GM21526 (cell line): ENCODE measurements at regions not wholly inside any gene's neighbourhood (a gene's known extent, or its start where the extent isn't known, plus 50 kb on each side); places are given as distances from the start of the nearest gene placed in this dataset.
A peak's percentile ranks its signal among the peaks of the same experiment; 100 is the strongest.

ENCODE experiments used
- ATAC-seq: cut with Tn5 transposase; IDR thresholded peaks from one replicate; pipeline ENCODE4 v1.9.1; 2021; ENCODE audit warnings: moderate library complexity; ENCODE audit not compliant: unreplicated experiment, low FRiP score

GRCh38 chr6:98769546-98769945, 64.8 kb upstream of the POU3F2 start:
- ATAC-seq, result peak; percentile 72

- ATAC-seq, result no peak
Observed at GRCh38 chr6:98775205-98775604, 59.2 kb upstream of the POU3F2 start.

GRCh38 chr6:98777762-98778161, 56.6 kb upstream of the POU3F2 start:
- peak; percentile 100 for ATAC-seq

GRCh38 chr6:98779618-98780017, 54.8 kb upstream of the POU3F2 start:
- ATAC-seq, result no peak

- peak; percentile 51 for ATAC-seq
Observed at GRCh38 chr6:98782772-98783171, 51.6 kb upstream of the POU3F2 start.

GRCh38 chr6:98783578-98783977, 50.8 kb upstream of the POU3F2 start:
- ATAC-seq, result no peak
